ENCODE measurements at regions not wholly inside any gene's neighbourhood (a gene's known extent, or its start where the extent isn't known, plus 50 kb on each side); places are given as distances from the start of the nearest gene placed in this dataset.

DNA sequence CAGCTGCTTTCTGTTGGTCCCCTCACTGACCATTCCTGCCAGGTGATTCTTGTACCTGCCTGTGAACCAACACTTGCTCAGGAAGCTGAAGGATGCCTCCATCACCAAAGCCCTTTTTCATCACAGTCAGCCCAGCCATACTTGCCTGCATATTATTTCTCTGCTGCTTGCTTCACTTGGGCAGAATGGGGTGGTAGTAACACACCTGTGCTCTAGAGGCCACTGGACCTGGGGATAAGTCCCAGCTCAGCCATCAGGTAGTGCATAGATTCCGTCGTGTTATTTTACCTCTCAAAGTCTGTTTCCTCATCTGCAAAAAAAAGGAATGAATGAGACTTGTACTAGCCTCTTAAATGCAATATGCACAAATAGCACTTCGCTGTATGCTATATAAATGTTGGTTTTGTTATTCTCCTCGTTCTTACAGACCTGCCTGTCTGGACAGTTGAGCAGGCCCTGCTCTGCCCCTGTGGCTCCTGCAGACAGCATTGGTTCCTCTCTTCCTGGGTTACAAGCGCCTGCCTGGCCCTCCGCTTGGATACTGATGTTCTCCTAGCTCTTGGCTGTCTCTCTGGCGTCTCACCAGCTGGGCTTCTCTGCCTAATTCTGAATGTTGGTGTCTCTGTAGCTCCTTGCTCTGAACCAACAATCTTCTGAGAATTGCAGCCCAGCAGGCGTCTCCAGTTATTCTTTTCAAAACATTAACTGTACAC is 151.8 kb downstream of the UNC5CL start:
- Histone ChIP-seq H3K36me3 (ENCODE audit: control insufficient read depth, insufficient read depth, low read length) (no peaks in the 10 kb centered on the region), H3K9me3 (ENCODE audit: control insufficient read depth, low read length) (no peaks in the 10 kb centered on the region), H3K4me1 (ENCODE audit: control insufficient read depth, insufficient read depth, low read length, poor library complexity, severe bottlenecking) (no peaks in the 10 kb centered on the region), H3K27ac (ENCODE audit: low read depth, low read length, severe bottlenecking) (no peak overlapping the region), H3K4me3 (ENCODE audit: extremely low read depth, insufficient read depth, low read length, poor library complexity, severe bottlenecking) (no peak overlapping the region)
- WGBS, 2 experiments (ENCODE audit: insufficient coverage in 2 of 2), result 92 to 96% methylated on average over 6 to 7 of the region's 8 CpGs

GRCh38 chr6:40885139-40885774 is 153.8 kb downstream of the UNC5CL start:
- H3K36me3 ChIP-seq (ENCODE audit: control insufficient read depth, insufficient read depth, low read length), result no peaks in the 10 kb centered on the region
- H3K9me3 ChIP-seq (ENCODE audit: control insufficient read depth, low read length), result no peaks in the 10 kb centered on the region
- H3K27ac ChIP-seq (ENCODE audit: low read depth, low read length, severe bottlenecking), result no peak overlapping the region
- no peaks in the 10 kb centered on the region for H3K4me1 ChIP-seq (ENCODE audit: control insufficient read depth, insufficient read depth, low read length, poor library complexity, severe bottlenecking)
- no peak overlapping the region for H3K4me3 ChIP-seq (ENCODE audit: extremely low read depth, insufficient read depth, low read length, poor library complexity, severe bottlenecking)
- WGBS, 2 experiments (ENCODE audit: insufficient coverage in 2 of 2), result 82 to 92% methylated on average over 2 of the region's 5 CpGs

DNA sequence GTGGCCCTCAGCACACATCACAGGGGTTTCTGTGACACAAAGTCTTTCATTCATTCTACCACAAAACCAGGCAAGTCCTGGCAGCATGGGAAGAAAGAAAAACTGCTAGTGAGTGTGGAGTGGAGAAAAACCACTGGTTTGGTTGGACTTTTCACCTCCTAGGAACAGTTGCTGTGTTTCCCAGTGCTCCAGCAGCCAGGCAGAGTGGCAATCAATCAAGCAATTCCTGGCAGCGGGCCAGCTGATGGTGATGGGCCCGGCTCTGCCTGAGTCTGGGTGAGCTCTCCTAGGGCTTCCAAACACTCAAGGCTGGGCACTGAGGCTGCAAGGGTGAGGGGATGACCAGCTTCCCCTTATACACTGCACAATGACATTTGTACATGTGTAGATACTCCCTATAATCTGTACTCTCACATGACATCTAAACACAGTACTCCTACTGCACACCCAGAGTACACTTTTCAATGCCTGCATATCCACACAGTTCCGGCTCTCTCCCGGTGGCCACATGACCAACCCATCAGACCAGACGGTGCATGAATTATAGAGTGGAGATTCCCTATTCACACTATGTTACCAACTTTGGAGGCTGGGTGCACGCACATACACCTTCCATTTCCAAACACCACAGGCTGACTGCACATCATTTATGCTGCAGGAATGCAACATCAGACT is 156.6 kb downstream of the UNC5CL start:
- peak overlapping the region; percentile 10 for H3K27ac ChIP-seq (ENCODE audit: low read depth, low read length, severe bottlenecking)
- WGBS, 2 experiments (ENCODE audit: insufficient coverage in 2 of 2), result 85 to 87% methylated on average over 5 to 6 of the region's 6 CpGs
- H3K4me1 ChIP-seq (ENCODE audit: control insufficient read depth, insufficient read depth, low read length, poor library complexity, severe bottlenecking), result no peaks in the 10 kb centered on the region
- no peaks in the 10 kb centered on the region for H3K36me3 ChIP-seq (ENCODE audit: control insufficient read depth, insufficient read depth, low read length)
- H3K4me3 ChIP-seq (ENCODE audit: extremely low read depth, insufficient read depth, low read length, poor library complexity, severe bottlenecking), result no peak overlapping the region
- H3K9me3 ChIP-seq (ENCODE audit: control insufficient read depth, low read length), result no peaks in the 10 kb centered on the region

GRCh38 chr6:40881501-40881900 is 157.5 kb downstream of the UNC5CL start:
- H3K36me3 ChIP-seq (ENCODE audit: control insufficient read depth, insufficient read depth, low read length), result no peaks in the 10 kb centered on the region
- no peaks in the 10 kb centered on the region for H3K9me3 ChIP-seq (ENCODE audit: control insufficient read depth, low read length)
- H3K27ac ChIP-seq (ENCODE audit: low read depth, low read length, severe bottlenecking), result no peak overlapping the region
- H3K4me1 ChIP-seq (ENCODE audit: control insufficient read depth, insufficient read depth, low read length, poor library complexity, severe bottlenecking), result no peaks in the 10 kb centered on the region
- 87 to 100% methylated on average over 2 of the region's 2 CpGs for WGBS, 2 experiments (ENCODE audit: insufficient coverage in 2 of 2)
- no peak overlapping the region for H3K4me3 ChIP-seq (ENCODE audit: extremely low read depth, insufficient read depth, low read length, poor library complexity, severe bottlenecking)

DNA sequence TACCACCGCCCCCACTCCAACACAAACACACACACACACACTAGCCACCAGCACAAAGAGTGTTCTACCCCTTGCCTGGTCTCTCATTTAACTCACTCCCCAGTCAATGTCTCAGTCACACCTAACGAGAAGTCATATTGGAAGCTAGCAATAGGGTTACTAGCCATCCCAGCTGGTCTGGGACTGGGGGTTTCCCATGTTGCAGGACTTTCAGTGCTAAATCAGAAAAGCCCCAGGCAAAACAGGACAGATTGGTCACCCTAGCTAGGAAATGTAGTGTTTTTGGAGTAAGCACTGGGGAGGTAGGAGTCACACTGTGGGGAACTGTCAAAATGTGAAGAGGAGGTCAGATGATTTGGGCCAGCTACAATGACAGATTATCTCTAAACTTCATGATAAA is 158.1 kb downstream of the UNC5CL start:
- Histone ChIP-seq H3K27ac (ENCODE audit: low read depth, low read length, severe bottlenecking) (no peak overlapping the region), H3K4me3 (ENCODE audit: extremely low read depth, insufficient read depth, low read length, poor library complexity, severe bottlenecking) (no peak overlapping the region), H3K36me3 (ENCODE audit: control insufficient read depth, insufficient read depth, low read length) (no peaks in the 10 kb centered on the region), H3K9me3 (ENCODE audit: control insufficient read depth, low read length) (no peaks in the 10 kb centered on the region), H3K4me1 (ENCODE audit: control insufficient read depth, insufficient read depth, low read length, poor library complexity, severe bottlenecking) (no peaks in the 10 kb centered on the region)
- WGBS, 2 experiments (ENCODE audit: insufficient coverage in 2 of 2), result 100% methylated on average over 1 to 2 of the region's 2 CpGs

DNA sequence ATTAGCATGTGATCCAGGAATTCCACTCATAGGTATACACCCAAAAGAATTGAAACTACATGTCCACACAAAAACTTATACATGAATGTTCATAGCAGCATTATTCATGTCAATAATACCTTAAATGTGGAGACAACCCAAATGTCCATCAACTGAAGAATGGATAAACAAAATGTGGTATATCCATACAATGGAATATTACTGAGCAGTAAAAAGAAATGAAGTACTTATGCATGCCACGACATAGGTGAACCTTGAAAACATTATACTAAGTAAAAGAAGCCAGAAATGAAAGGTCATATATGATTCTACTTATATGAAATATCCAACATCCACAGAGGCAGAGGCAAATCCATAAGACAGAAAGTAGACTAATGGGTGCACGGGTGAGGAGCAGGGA is 159.9 kb downstream of the UNC5CL start:
- Histone ChIP-seq H3K4me3 (ENCODE audit: extremely low read depth, insufficient read depth, low read length, poor library complexity, severe bottlenecking) (no peak overlapping the region), H3K4me1 (ENCODE audit: control insufficient read depth, insufficient read depth, low read length, poor library complexity, severe bottlenecking) (no peaks in the 10 kb centered on the region), H3K27ac (ENCODE audit: low read depth, low read length, severe bottlenecking) (no peak overlapping the region), H3K9me3 (ENCODE audit: control insufficient read depth, low read length) (no peaks in the 10 kb centered on the region), H3K36me3 (ENCODE audit: control insufficient read depth, insufficient read depth, low read length) (no peaks in the 10 kb centered on the region)
- no CpG with 5 or more reads among the region's 2 CpGs for WGBS, 2 experiments (ENCODE audit: insufficient coverage in 2 of 2)

- no peaks in the 10 kb centered on the region for H3K36me3 ChIP-seq (ENCODE audit: control insufficient read depth, insufficient read depth, low read length)
- no peak overlapping the region for H3K4me3 ChIP-seq (ENCODE audit: extremely low read depth, insufficient read depth, low read length, poor library complexity, severe bottlenecking)
- no peaks in the 10 kb centered on the region for H3K9me3 ChIP-seq (ENCODE audit: control insufficient read depth, low read length)
- WGBS, 2 experiments (ENCODE audit: insufficient coverage in 2 of 2), result 71 to 79% methylated on average over 1 of the region's 1 CpG
- H3K27ac ChIP-seq (ENCODE audit: low read depth, low read length, severe bottlenecking), result no peak overlapping the region
- no peaks in the 10 kb centered on the region for H3K4me1 ChIP-seq (ENCODE audit: control insufficient read depth, insufficient read depth, low read length, poor library complexity, severe bottlenecking)
Observed at GRCh38 chr6:40877362-40877761, 161.7 kb downstream of the UNC5CL start.

DNA sequence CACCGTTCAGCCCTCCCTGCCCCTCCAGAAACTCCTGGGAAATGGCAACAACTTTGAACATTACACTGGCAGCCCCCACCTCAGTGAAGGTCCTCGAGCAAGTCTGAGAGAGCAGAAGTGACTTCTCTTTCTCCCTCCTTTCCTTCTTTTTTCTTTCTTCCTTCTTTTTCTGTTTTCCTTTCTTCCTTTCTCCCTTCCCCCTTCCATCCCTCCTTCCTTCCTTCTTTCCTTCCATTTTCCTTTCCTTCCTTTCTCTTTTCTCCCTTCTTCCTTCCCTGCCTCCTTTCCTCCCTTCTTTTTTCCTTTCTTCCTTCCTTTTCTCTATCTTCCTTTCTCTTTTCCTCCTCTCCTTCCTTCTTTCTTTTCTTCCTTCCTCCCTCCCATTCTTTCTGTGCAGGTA is 162.7 kb downstream of the UNC5CL start:
- Histone ChIP-seq H3K27ac (ENCODE audit: low read depth, low read length, severe bottlenecking) (no peak overlapping the region), H3K4me1 (ENCODE audit: control insufficient read depth, insufficient read depth, low read length, poor library complexity, severe bottlenecking) (no peaks in the 10 kb centered on the region), H3K4me3 (ENCODE audit: extremely low read depth, insufficient read depth, low read length, poor library complexity, severe bottlenecking) (no peak overlapping the region), H3K9me3 (ENCODE audit: control insufficient read depth, low read length) (no peaks in the 10 kb centered on the region), H3K36me3 (ENCODE audit: control insufficient read depth, insufficient read depth, low read length) (no peaks in the 10 kb centered on the region)
- 90 to 93% methylated on average over 2 of the region's 2 CpGs for WGBS, 2 experiments (ENCODE audit: insufficient coverage in 2 of 2)

DNA sequence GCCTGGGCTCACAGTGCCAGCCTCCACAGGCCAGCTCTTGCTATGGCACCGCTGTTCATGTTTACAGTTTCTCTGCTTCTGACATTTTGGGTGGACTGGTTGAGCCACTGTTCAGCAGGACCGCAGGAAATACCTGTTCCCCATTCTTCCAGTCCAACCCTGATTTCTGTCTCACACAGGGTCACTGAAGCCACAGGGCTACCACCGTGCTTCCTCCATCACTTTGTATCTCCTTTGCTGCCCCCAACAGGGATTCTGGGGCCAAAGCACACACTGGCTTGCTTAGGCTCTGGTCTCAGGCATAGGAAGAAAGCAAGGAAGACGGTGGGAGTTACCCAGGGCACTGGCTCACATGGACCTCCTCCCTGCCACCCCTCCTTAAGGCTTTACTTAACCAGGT is 164.5 kb downstream of the UNC5CL start:
- H3K27ac ChIP-seq (ENCODE audit: low read depth, low read length, severe bottlenecking), result no peak overlapping the region
- 57 to 58% methylated on average over 3 to 4 of the region's 4 CpGs for WGBS, 2 experiments (ENCODE audit: insufficient coverage in 2 of 2)
- H3K36me3 ChIP-seq (ENCODE audit: control insufficient read depth, insufficient read depth, low read length), result no peaks in the 10 kb centered on the region
- no peak overlapping the region for H3K4me3 ChIP-seq (ENCODE audit: extremely low read depth, insufficient read depth, low read length, poor library complexity, severe bottlenecking)
- no peaks in the 10 kb centered on the region for H3K9me3 ChIP-seq (ENCODE audit: control insufficient read depth, low read length)
- H3K4me1 ChIP-seq (ENCODE audit: control insufficient read depth, insufficient read depth, low read length, poor library complexity, severe bottlenecking), result no peaks in the 10 kb centered on the region

DNA sequence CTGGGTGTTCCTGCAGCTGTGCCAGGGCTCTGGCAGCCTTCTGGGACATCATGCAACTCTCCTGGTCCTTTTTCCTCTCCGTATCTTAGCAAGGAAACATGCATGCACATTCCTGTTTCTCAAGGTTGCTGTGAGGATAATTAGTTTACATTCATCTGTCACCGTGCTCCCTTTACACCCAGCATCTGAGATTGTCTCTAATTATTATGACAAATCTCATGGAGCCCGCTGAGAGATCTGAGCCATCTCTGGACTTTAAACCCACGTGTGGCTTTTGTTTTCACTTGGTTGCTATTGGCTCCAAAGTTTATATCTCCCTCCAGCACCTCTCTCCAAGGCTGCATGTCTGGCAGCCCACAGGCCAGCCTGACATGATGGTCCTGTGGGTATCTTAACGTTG is 167.6 kb downstream of the UNC5CL start:
- no peaks in the 10 kb centered on the region for H3K36me3 ChIP-seq (ENCODE audit: control insufficient read depth, insufficient read depth, low read length)
- H3K9me3 ChIP-seq (ENCODE audit: control insufficient read depth, low read length), result no peaks in the 10 kb centered on the region
- H3K27ac ChIP-seq (ENCODE audit: low read depth, low read length, severe bottlenecking), result no peak overlapping the region
- H3K4me1 ChIP-seq (ENCODE audit: control insufficient read depth, insufficient read depth, low read length, poor library complexity, severe bottlenecking), result no peaks in the 10 kb centered on the region
- 76 to 79% methylated on average over 3 to 4 of the region's 5 CpGs for WGBS, 2 experiments (ENCODE audit: insufficient coverage in 2 of 2)
- no peak overlapping the region for H3K4me3 ChIP-seq (ENCODE audit: extremely low read depth, insufficient read depth, low read length, poor library complexity, severe bottlenecking)

All from mesodermal cell (in vitro differentiated cells).